OCI-LY7 (cell line): ENCODE measurements at regions not wholly inside any gene's neighbourhood (a gene's known extent, or its start where the extent isn't known, plus 50 kb on each side); places are given as distances from the start of the nearest gene placed in this dataset.

ENCODE experiments used
- BruUV-seq: library from RNA; stranded (reverse); fragments of 400-500 nt; replicated peaks from 2 replicates; lab custom pipeline; 2021; lab: Mats Ljungman, UMichigan
- CTCF ChIA-PET: fragments of 300-600 bp; sonication (Branson Sonifier 250); formaldehyde crosslinking; loops from one replicate; lab custom pipeline; 2022; ENCODE audit warnings: antibody characterized with exemption; ENCODE audit not compliant: unreplicated experiment; lab: Charles Lee
- POLR2A ChIA-PET: fragments of 300-600 bp; sonication (Branson Sonifier 250); formaldehyde crosslinking; loops from one replicate; lab custom pipeline; 2022; ENCODE audit warnings: antibody characterized with exemption; lab: Charles Lee
- DNase-seq: peaks from one replicate; pipeline ENCODE4 v3.0.0-alpha.2; 2015; ENCODE audit warnings: low spot score
- H2AFZ ChIP-seq: fragments of 200-600 bp; sonication (generic), shearing (Covaris generic); 2 replicates; pipeline ENCODE4 v1.6.1; 2014; ENCODE audit warnings: mild to moderate bottlenecking, antibody characterized with exemption, low read length, moderate library complexity
- H3K27ac ChIP-seq: fragments of 200-600 bp; sonication (generic); 2 replicates; pipeline ENCODE4 v1.5.1; 2014; ENCODE audit warnings: mixed run types, low read depth, mild to moderate bottlenecking, moderate library complexity, low read length, inconsistent platforms; ENCODE audit not compliant: poor library complexity, severe bottlenecking
- H3K36me3 ChIP-seq: fragments of 200-600 bp; sonication (generic); 2 replicates; pipeline ENCODE4 v1.6.1; 2014; ENCODE audit warnings: mild to moderate bottlenecking, antibody characterized with exemption, low read length, moderate library complexity, mixed read lengths; ENCODE audit not compliant: insufficient read depth
- H3K4me1 ChIP-seq: fragments of 200-600 bp; sonication (generic); 2 replicates; pipeline ENCODE4 v1.5.1; 2014; ENCODE audit warnings: mild to moderate bottlenecking, low read length; ENCODE audit not compliant: insufficient read depth, poor library complexity, severe bottlenecking
- H3K4me2 ChIP-seq: fragments of 200-600 bp; sonication (generic); 2 replicates; pipeline ENCODE4 v1.6.1; 2014; ENCODE audit warnings: mild to moderate bottlenecking, low read length
- H3K4me3 ChIP-seq: fragments of 200-600 bp; sonication (generic); 2 replicates; pipeline ENCODE4 v1.5.1; 2014; ENCODE audit warnings: mild to moderate bottlenecking, low read depth, low read length; ENCODE audit not compliant: poor library complexity, severe bottlenecking
- H3K79me2 ChIP-seq: fragments of 200-600 bp; sonication (generic); 2 replicates; pipeline ENCODE4 v1.6.1; 2016; ENCODE audit warnings: low read depth, mild to moderate bottlenecking, low read length, moderate library complexity, mixed read lengths; ENCODE audit not compliant: insufficient read depth
- H3K9me2 ChIP-seq: fragments of 200-600 bp; sonication (generic); 2 replicates; pipeline ENCODE4 v1.6.1; 2016; ENCODE audit warnings: mild to moderate bottlenecking, low read length, mixed read lengths; ENCODE audit not compliant: insufficient read depth
- H3K9me3 ChIP-seq: fragments of 200-600 bp; sonication (generic); 2 replicates; pipeline ENCODE4 v1.6.1; 2014; ENCODE audit warnings: mild to moderate bottlenecking, mixed run types, low read length, mixed read lengths
- H4K20me1 ChIP-seq: fragments of 200-600 bp; sonication (generic); 2 replicates; pipeline ENCODE4 v1.6.1; 2014; ENCODE audit warnings: mild to moderate bottlenecking, antibody characterized with exemption, low read length, moderate library complexity, mixed read lengths; ENCODE audit not compliant: insufficient read depth
- EZH2phosphoT487 ChIP-seq: fragments of 200-600 bp; sonication (generic); IDR thresholded peaks from 2 replicates; pipeline ENCODE4 v1.6.1; 2018; ENCODE audit warnings: low read depth, borderline replicate concordance, mild to moderate bottlenecking, mixed run types, antibody characterized with exemption, low read length, moderate library complexity, mixed read lengths
- intact Hi-C: fragments of 100-400 bp; cut with micrococcal nuclease; formaldehyde crosslinking; loops from one replicate; pipeline ENCODE4 v1.10.0; 2022; ENCODE audit not compliant: unreplicated experiment
- TF ChIP-seq, protein P1 (sequence below): fragments of 200-600 bp; sonication (generic); conservative IDR thresholded peaks from 2 replicates; pipeline ENCODE4 v1.5.1; 2014; ENCODE audit warnings: mild to moderate bottlenecking, antibody characterized with exemption, low read length, moderate library complexity, mixed read lengths

DNA sequence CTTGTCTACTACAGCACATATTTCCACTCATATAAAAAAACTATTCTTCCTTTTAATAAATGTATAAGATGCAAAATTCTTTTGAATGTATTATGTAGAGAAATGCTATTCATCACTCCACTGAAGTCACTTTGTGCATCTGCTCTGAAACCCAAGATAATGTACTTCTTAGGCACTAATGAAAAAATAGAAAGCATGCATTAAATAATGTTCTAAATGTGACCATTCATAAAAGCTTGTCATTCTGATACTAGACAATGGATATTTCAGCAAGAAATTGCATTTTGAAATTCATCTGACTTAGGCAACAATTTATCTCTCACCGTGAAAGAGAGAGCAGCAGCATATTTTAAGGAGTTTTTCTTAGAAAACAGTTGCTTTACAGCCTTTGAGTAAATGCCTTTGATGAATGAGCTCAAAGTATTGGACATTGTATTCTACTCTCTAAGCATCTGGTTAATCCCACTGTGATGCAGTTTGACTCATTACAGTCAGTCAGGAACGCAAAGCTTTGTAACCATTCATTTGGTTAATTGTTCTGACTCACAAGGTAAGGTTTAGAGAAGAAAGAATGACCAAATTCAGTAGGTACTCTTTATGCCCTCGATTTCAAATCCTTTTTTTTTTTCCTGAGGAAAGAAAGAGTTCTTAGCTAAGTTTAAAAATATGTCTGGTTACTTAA, 2233.8 kb upstream of the C9orf72 start:
- no peaks in the 10 kb centered on the region for H3K9me2 ChIP-seq
- CTCF ChIA-PET: no interaction called here

DNA sequence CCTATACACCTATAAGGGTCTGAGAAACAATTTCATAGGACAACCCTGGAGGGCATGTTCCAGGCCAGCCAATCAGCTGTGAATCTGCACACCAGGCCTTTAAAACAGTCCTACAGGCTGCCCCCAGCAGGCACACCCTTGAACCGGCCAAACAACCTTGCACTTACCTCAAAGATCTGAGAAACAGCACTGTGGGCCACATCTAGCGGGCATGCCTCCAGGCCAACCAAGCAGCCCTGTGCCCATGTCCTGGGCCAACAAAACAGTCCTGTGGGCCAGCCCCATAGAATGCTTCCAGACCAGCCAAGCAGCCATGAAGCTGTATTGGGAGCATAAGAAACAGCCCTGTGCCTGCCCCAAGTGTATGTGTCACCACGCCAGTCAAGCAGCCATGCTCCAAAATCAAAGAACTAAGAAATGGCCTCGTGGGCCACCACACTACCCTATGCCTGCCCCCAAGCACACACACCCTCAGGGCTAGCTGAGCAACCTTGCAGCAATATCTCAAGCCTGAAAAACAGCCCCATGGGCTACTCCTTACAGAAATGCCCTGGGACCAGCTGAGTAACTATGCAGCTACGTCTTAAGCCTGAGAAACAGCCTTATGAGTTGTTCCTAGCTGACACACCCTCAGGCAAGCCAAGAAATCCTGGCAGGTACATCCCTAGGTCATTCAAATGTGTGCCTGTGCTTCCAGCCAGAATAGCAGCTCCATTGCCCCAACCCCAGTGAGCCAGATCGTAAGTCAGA, 2243.8 kb upstream of the C9orf72 start:
- no peaks in the 10 kb centered on the region for H3K4me1 ChIP-seq
- no peak overlapping the region for H3K4me3 ChIP-seq
- H3K9me2 ChIP-seq: no peaks in the 10 kb centered on the region
- BruUV-seq: no TSS peak
- DNase-seq: no peak
- H3K79me2 ChIP-seq: no peaks in the 10 kb centered on the region
- TF ChIP-seq, protein P1, sequence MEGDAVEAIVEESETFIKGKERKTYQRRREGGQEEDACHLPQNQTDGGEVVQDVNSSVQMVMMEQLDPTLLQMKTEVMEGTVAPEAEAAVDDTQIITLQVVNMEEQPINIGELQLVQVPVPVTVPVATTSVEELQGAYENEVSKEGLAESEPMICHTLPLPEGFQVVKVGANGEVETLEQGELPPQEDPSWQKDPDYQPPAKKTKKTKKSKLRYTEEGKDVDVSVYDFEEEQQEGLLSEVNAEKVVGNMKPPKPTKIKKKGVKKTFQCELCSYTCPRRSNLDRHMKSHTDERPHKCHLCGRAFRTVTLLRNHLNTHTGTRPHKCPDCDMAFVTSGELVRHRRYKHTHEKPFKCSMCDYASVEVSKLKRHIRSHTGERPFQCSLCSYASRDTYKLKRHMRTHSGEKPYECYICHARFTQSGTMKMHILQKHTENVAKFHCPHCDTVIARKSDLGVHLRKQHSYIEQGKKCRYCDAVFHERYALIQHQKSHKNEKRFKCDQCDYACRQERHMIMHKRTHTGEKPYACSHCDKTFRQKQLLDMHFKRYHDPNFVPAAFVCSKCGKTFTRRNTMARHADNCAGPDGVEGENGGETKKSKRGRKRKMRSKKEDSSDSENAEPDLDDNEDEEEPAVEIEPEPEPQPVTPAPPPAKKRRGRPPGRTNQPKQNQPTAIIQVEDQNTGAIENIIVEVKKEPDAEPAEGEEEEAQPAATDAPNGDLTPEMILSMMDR: no peak
- no peak for TF ChIP-seq EZH2phosphoT487
- no peaks in the 10 kb centered on the region for H4K20me1 ChIP-seq
- no peak overlapping the region for H3K4me2 ChIP-seq
- CTCF ChIA-PET: no interaction called here
- intact Hi-C loops: no loop called here
- H3K27ac ChIP-seq: no peak overlapping the region
- POLR2A ChIA-PET: no interaction called here
- 0 out of 2 replicates have a peak, but pooled peaks cover 9% of the 10 kb centered on the region for H3K9me3 ChIP-seq
- no peak overlapping the region for H2AFZ ChIP-seq
- H3K36me3 ChIP-seq: no peaks in the 10 kb centered on the region

More for the DNA sequence above, 2233.8 kb upstream of the C9orf72 start:
- H4K20me1 ChIP-seq: no peaks in the 10 kb centered on the region
- no peaks in the 10 kb centered on the region for H3K36me3 ChIP-seq
- TF ChIP-seq, protein P1: no peak
- no peak for TF ChIP-seq EZH2phosphoT487
- H2AFZ ChIP-seq: no peak overlapping the region
- no peaks in the 10 kb centered on the region for H3K4me1 ChIP-seq
- no peak overlapping the region for H3K4me3 ChIP-seq
- no peak overlapping the region for H3K27ac ChIP-seq
- BruUV-seq: no TSS peak
- H3K79me2 ChIP-seq: no peaks in the 10 kb centered on the region
- DNase-seq: no peak
- H3K4me2 ChIP-seq: no peak overlapping the region
- POLR2A ChIA-PET: interaction anchor here (0.7 kb wide), 1 partner anchor 842 kb away, joined by 3 read pairs; no protein-coding TSS in a partner anchor
- intact Hi-C loops: no loop called here
- H3K9me3 ChIP-seq: no peaks in the 10 kb centered on the region

DNA sequence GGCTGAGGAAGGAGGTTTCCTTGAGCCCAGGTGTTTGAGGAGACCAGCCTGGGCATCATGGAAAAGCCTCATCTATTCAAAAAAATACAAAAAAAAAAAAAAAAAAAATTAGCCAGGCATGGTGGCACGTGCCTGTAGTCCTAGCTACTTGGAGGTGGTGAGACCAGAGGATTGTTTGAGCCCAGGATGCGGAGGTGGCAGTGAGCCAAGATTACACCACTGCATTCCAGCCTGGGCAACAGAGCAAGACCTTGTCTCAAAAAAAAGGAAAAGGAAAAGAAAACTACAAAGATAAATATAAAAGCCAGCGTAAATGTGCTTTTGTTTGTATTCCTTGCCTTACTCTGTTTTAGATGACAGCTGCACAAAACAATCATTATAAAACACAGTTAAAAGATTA, 2249.2 kb upstream of the C9orf72 start:
- H3K27ac ChIP-seq: no peak overlapping the region
- intact Hi-C loops: no loop called here
- H3K36me3 ChIP-seq: no peaks in the 10 kb centered on the region
- H3K4me2 ChIP-seq: no peak overlapping the region
- POLR2A ChIA-PET: no interaction called here
- no peaks in the 10 kb centered on the region for H4K20me1 ChIP-seq
- BruUV-seq: no TSS peak
- H2AFZ ChIP-seq: no peak overlapping the region
- H3K4me1 ChIP-seq: no peaks in the 10 kb centered on the region
- no peaks in the 10 kb centered on the region for H3K79me2 ChIP-seq
- H3K9me3 ChIP-seq: 0 out of 2 replicates have a peak, but pooled peaks cover 9% of the 10 kb centered on the region
- no peaks in the 10 kb centered on the region for H3K9me2 ChIP-seq
- no peak for TF ChIP-seq EZH2phosphoT487
- TF ChIP-seq, protein P1: no peak
- H3K4me3 ChIP-seq: no peak overlapping the region
- CTCF ChIA-PET: no interaction called here
- DNase-seq: no peak
